Fibroblast of lung (primary cell): ENCODE measurements at regions not wholly inside any gene's neighbourhood (a gene's known extent, or its start where the extent isn't known, plus 50 kb on each side); places are given as distances from the start of the nearest gene placed in this dataset.

Experiments
- DNase-seq, 2 donors: peaks; one replicate each; pipeline versions ENCODE4 v3.0.0 to v3.0.0-alpha.2; 2010; ENCODE audit warnings: low read depth in 2 of 2
- H2AFZ ChIP-seq: 2 replicates; pipeline ENCODE4 v1.5.1; 2012; ENCODE audit warnings: low read length, control low read depth, inconsistent platforms
- H3K27ac ChIP-seq: 2 replicates; pipeline ENCODE4 v1.5.1; 2011; ENCODE audit warnings: low read length, control low read depth; ENCODE audit not compliant: insufficient read depth
- H3K27me3 ChIP-seq: 2 replicates; pipeline ENCODE4 v1.5.1; 2011; ENCODE audit warnings: mild to moderate bottlenecking, low read length; ENCODE audit not compliant: control insufficient read depth, insufficient read depth
- H3K36me3 ChIP-seq: 2 replicates; pipeline ENCODE4 v1.5.1; 2011; ENCODE audit warnings: low read length; ENCODE audit not compliant: control insufficient read depth, insufficient read depth
- H3K4me1 ChIP-seq: 2 replicates; pipeline ENCODE4 v1.5.1; 2011; ENCODE audit warnings: low read length; ENCODE audit not compliant: control insufficient read depth, insufficient read depth; ENCODE audit errors: extremely low read depth
- H3K4me2 ChIP-seq: 2 replicates; pipeline ENCODE4 v1.5.1; 2011; ENCODE audit warnings: low read length, control low read depth; ENCODE audit not compliant: insufficient read depth; ENCODE audit errors: extremely low read depth
- H3K4me3 ChIP-seq, 4 experiments: fragments of 200-600 bp in 1 of 4; sonication (generic) in 1 of 4; replicated peaks in 1 of 4; 2 replicates each; pipeline ENCODE4 v1.5.1; 2011 to 2016; ENCODE audit warnings: low read length in 4 of 4, low read depth in 3 of 4, mild to moderate bottlenecking in 3 of 4, control low read depth in 2 of 4, inconsistent platforms in 1 of 4, mixed read lengths in 1 of 4; ENCODE audit not compliant: insufficient read depth in 1 of 4; ENCODE audit errors: control extremely low read depth in 1 of 4
- H3K79me2 ChIP-seq: 2 replicates; pipeline ENCODE4 v1.5.1; 2012; ENCODE audit warnings: mild to moderate bottlenecking, low read length, inconsistent platforms; ENCODE audit not compliant: control insufficient read depth, insufficient read depth
- H3K9ac ChIP-seq: 2 replicates; pipeline ENCODE4 v1.5.1; 2011; ENCODE audit warnings: mild to moderate bottlenecking, low read length, control low read depth; ENCODE audit not compliant: insufficient read depth
- H3K9me3 ChIP-seq: 2 replicates; pipeline ENCODE4 v1.5.1; 2012; ENCODE audit warnings: low read depth, low read length; ENCODE audit not compliant: control insufficient read depth, insufficient read depth
- H4K20me1 ChIP-seq: 2 replicates; pipeline ENCODE4 v1.5.1; 2011; ENCODE audit warnings: low read length; ENCODE audit not compliant: control insufficient read depth, insufficient read depth; ENCODE audit errors: extremely low read depth
- CTCF ChIP-seq, 2 donors: IDR thresholded peaks in 1 of 2; conservative IDR thresholded peaks in 1 of 2; 1 replicate in 1 of 2; 2 replicates in 1 of 2; pipeline ENCODE4 v1.5.1; 2011 to 2012; ENCODE audit warnings: low read length in 2 of 2, control low read depth in 1 of 2, inconsistent platforms in 1 of 2, low read depth in 1 of 2, mild to moderate bottlenecking in 1 of 2
- EZH2 ChIP-seq: IDR thresholded peaks from 2 replicates; pipeline ENCODE4 v1.5.1; 2012; ENCODE audit warnings: low read length, control low read depth, mild to moderate bottlenecking; ENCODE audit errors: missing control alignments

GRCh38 chr3:182233957-182234356, 522.2 kb downstream of the SOX2 start:
- no peak for TF ChIP-seq EZH2
- TF ChIP-seq CTCF (conservative IDR thresholded peaks at IDR 0.05 in 1 of 2, IDR thresholded peaks at IDR 0.05 in 1 of 2; ENCODE audit: low read depth in 1 of 2, low read length in 2 of 2) = no peak
- H3K4me2 ChIP-seq = no peak overlapping the region
- H3K9me3 ChIP-seq = no peaks in the 10 kb centered on the region
- no peak for DNase-seq
- no peaks in the 10 kb centered on the region for H4K20me1 ChIP-seq
- no peak overlapping the region for H3K4me3 ChIP-seq
- H3K36me3 ChIP-seq = no peaks in the 10 kb centered on the region
- H3K79me2 ChIP-seq = no peaks in the 10 kb centered on the region
- H3K27ac ChIP-seq = no peak overlapping the region
- H3K27me3 ChIP-seq = no peaks in the 10 kb centered on the region
- no peak overlapping the region for H3K9ac ChIP-seq
- H3K4me1 ChIP-seq = no peaks in the 10 kb centered on the region
- no peak overlapping the region for H2AFZ ChIP-seq

GRCh38 chr3:182234881-182235280, 523.2 kb downstream of the SOX2 start:
- Histone ChIP-seq H3K4me1 (no peaks in the 10 kb centered on the region), H2AFZ (no peak overlapping the region), H3K79me2 (no peaks in the 10 kb centered on the region), H4K20me1 (no peaks in the 10 kb centered on the region), H3K36me3 (no peaks in the 10 kb centered on the region), H3K9ac (no peak overlapping the region), H3K9me3 (no peaks in the 10 kb centered on the region), H3K27ac (no peak overlapping the region), H3K27me3 (no peaks in the 10 kb centered on the region), H3K4me2 (no peak overlapping the region), H3K4me3 (no peak overlapping the region)
- peak in 1 of 2 donors; percentile 27 for DNase-seq
- TF ChIP-seq CTCF (conservative IDR thresholded peaks at IDR 0.05 in 1 of 2, IDR thresholded peaks at IDR 0.05 in 1 of 2; ENCODE audit: low read depth in 1 of 2, low read length in 2 of 2) (no peak), EZH2 (no peak)

- Histone ChIP-seq H3K36me3 (no peaks in the 10 kb centered on the region), H3K4me1 (no peaks in the 10 kb centered on the region), H4K20me1 (no peaks in the 10 kb centered on the region), H3K79me2 (no peaks in the 10 kb centered on the region), H3K27ac (no peak overlapping the region), H3K4me3 (no peak overlapping the region), H3K4me2 (no peak overlapping the region), H3K27me3 (no peaks in the 10 kb centered on the region), H3K9me3 (no peaks in the 10 kb centered on the region), H2AFZ (no peak overlapping the region), H3K9ac (no peak overlapping the region)
- TF ChIP-seq CTCF (conservative IDR thresholded peaks at IDR 0.05 in 1 of 2, IDR thresholded peaks at IDR 0.05 in 1 of 2; ENCODE audit: low read depth in 1 of 2, low read length in 2 of 2) (no peak), EZH2 (no peak)
- DNase-seq = no peak
These were observed 523.8 kb downstream of the SOX2 start for GRCh38 chr3:182235504-182235903.
